Suppressor macrophage treated with lipopolysaccharide for 1 hour (primary cell): ENCODE measurements at regions not wholly inside any gene's neighbourhood (a gene's known extent, or its start where the extent isn't known, plus 50 kb on each side); places are given as distances from the start of the nearest gene placed in this dataset.

ENCODE experiments used
- DNase-seq, 3 donors: peaks; one replicate each; pipeline ENCODE4 v3.0.0-alpha.2; 2020 to 2022

DNA sequence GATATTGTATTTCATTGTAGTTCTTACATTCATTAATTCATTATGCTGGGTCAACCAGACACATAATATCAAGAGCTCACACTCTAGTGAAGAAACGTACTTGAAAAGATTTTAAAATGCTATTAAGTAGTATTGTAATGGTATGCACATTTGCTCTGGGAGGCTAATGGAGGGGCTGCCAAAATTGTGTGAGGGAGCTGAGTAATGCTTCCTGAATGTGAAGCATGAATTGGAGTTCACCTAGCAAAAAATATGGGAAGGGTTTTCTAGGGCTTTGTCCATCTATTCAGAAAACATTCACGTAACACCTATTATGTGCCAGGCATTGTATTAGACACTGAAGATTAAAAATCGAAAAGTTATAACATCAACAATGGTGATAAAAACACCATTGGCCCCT lies 403.8 kb upstream of the PDE3A start:
- no peak for DNase-seq

DNA sequence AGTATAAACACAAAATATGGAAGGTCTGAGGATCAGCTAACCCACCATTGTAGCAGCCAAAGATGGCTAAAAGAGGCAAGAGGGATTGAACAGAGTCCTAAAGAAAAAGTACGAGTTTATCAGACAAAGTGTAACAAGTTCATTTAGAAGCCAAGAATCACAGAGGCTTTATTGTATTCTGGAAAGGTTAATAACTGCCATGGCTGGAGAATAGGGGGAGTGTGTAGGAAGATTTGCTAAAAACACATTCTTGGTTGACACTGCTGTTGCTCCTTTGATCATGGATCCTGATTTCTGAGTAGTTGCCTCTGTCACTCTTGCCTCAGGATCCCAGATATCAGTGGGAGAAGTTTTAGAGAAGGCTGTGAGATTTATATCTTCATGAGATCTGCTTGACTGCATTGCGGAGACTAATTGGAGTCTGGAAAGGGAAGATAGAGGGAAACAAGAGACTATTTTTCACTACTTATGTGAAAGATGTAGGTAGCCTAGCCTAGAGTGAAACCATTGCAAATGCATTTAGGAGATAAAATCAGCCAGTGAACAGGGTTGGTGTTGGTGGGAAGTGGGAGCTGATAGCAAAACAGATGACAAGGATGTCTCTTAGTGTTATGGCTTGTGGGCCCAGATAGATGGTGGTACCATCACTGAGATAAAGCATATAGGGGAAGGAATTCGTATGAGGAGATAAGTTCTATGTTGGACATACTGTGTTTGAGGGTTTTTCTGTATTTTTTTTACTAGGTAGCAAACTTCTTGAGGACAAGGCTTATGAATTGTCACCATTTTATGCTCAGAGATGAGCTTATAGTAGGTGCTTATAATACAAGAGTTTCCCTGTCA lies 402.9 kb upstream of the PDE3A start:
- DNase-seq = no peak

DNA sequence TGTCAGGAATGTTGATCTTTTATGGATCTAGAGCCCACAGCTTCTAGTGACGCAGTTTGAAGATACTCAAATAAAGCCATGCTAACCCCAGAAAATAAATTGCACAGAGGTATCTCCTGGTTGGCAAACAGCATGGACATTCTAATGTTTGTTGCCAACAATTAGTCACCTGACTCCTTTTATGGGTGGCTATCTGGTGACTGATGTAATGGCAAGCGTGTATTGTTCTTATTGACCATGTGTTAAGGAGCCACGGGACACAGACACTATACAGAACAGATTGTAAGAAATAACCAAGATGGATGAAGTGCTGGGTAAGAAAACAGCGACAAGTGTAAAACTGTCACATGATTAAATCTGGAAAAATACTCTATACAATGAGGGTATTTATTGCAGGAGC lies 401.3 kb upstream of the PDE3A start:
- no peak for DNase-seq

DNA sequence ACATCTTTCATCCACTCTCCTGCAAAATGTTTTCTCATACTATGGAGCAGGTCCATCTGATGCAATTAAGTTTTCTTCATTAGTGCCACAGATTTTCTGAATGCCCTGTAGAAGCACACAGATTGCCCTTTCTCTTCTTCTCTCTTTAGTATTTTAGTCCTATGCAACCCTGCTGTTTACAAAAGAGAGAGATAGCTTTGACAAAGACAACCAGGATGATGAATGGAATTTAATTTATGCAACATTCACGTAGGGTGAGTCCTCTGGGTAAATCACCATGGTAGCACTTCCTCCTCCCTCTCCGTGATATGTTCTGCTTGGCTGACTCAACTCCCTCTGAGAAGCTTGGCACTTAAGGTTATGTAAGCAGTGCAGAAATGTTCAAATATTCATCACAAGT lies 400.9 kb upstream of the PDE3A start:
- DNase-seq = peak; percentile 75 to 90 (median 90)

DNA sequence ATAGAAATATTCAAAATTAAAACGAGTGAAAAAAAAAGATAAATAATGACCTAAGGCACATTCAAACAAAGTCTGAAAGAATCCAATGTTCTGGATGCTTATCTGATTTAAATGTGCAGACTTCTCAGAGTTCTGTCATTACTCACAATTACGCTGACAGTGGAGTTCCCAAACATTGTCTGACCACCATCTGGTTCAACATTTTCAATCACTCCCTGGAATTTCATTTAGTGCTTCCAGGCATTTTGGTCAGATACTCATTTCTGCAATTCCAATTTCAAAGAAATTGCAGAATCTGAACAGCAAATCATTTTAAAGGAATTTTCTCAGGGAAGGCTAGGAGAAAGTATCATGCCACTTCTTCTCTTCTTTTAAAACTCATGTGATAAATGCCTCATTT lies 398.2 kb upstream of the PDE3A start:
- no peak for DNase-seq

DNA sequence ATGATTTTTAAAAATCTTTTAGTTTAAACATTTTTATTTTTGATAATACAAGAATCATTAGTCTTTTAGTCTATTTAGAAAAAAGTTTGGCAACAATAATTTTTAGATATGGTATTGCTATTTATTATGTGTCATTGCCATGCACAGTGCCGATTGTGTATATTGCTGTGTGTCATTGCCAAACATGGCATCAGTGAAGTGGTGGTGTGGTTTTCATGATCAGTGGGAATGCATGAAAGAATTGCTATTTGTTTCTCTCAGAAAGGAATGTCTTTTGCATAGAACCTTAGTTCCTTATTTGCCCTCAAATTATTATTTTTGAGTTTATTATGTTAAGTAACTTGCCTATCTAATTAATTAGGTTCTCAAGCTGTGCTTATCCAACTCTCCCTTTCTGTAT lies 397.5 kb upstream of the PDE3A start:
- DNase-seq = no peak

DNA sequence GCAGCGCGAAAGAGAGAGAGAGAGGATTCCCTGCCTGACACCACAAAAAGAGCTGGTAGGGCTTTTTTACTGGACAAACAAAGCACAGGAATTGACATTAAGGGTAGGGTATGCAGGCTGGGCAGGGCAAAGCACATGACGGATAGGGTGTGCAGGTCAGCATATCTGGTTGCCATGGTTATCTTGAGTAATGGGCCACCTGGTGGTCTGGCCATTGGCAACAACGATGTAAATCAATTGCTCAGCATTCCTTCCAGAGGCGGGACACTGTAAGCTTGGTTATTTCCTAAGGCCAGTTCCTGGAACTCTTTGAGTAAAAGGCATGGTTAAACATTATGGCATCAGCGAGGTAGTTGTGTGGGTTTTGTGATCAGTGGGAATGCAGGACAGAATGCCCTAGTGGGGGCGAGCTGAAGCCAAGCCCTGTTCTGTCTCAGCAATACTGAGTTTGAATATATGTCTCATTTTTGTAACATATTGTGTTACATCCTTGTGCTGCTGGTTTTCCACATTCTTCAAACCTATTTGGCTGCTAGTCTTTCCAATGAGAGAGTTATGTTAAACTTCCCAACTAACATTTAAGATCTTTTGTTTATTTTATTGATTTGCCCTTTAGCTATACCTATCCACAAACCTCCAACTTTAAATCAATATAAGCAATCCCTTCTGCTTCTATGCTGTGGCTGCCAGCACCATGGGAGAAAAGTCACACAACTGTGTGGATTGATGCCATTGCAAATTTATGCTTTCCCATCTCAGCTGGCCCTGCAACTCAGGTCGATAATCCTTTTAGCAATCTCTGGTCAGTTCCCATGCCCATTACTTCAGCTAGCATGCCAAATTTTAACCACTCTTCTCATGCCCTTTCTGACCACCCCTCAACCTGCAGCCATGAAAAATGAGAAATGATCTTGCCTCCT lies 396.7 kb upstream of the PDE3A start:
- DNase-seq = no peak

DNA sequence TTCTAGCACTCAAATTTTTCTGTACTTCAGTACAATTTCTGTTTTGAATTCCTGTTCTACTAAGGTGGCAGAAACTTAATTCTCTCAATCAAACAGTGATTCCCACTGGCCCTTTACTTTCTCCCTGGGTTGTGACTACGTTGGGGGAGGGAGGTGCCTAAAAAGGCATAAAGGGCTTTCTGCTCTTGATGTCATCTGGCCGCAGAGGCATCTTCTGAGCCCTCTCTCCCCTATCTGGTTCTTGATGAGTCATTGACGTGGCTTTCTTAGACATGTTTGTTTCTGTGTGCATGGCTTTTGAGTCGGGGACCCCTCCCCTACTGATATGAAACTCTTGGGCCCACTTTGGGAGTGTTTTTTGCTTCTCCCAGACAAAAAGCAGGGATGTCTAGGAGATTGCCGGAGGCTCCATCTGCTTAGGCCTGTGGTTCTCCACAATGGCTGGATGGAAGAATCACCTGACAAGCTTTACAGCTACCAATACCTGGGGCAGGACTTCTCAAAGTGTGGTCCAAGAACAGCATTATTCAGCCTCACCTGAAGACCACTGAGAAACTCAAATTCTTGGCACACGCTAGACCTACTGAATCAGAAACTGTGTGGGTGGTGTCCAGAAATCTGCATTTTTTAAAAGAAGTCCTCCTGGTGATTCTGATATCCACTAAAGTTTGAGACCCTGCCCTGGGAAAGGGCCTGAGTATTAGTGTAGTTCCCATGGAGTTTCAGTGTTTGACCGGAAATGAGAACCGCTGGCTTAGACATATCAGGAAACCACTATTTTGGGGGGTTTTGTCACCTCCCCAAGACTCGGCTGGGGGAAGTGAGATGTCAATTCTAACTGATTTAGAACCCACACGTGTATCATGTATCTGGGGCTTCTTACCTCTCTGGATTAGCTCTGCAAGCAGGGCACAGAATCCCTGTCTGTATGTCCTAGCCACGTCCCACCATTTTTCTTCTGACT lies 395.7 kb upstream of the PDE3A start:
- DNase-seq = peak in 1 of 3 donors; percentile 17

DNA sequence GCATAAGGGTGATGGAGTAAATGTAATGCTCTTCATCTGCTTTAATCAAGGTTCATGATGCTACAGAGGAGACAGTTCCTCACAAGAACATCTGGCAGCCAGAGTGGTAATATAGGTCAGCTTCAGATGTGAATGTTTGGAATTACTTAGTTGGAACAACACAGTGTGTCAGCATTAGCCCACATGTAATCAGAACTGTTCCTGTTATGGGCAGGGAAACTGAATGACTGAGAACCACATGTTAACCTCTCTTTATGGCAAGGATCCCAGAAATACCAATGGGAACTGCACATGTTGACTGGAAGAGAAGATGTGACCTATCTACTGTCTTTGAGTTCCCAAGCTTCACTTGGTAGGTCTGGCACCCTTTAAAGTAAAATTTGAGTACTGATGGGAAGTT lies 390.1 kb upstream of the PDE3A start:
- DNase-seq = peak in 2 of 3 donors; percentile 6 to 52

DNA sequence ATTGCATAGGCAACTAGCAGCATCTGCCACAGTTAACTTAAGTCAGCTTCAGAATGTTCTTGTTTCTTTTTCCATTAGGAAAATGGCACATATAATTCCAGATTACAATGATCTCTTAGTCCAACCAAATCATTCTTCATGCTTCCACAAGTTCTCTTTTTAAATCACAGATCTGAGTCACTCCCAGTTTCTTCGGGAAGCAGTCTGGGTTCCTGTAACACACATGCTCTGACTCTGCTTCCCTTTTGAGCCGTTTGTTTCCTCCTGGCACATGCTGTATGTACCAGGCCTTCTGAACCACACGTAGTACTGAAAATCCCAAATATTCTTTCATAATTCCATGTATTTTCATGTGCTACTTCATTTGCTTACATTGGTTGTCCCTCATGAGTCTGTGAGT lies 388.8 kb upstream of the PDE3A start:
- peak; percentile 66 to 85 (median 75) for DNase-seq

DNA sequence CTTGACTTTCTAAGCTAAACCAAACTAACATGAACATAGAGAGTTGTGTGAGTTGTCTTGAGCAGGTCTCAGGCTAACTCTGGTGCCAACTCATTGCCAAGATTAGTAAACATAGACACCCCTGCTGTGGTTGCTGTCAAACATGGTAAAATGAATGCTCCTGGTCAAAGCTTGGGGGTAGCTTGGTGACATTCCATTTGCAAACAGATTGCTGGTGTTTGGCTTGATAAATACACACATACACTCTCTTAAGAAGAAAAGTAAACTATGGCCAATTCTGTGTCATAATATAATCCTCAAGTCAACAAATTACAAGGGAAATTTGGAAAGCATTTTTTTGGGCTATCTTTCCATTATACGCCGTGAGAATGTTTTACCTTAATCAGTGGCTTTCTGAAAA lies 386.4 kb upstream of the PDE3A start:
- DNase-seq = no peak

DNA sequence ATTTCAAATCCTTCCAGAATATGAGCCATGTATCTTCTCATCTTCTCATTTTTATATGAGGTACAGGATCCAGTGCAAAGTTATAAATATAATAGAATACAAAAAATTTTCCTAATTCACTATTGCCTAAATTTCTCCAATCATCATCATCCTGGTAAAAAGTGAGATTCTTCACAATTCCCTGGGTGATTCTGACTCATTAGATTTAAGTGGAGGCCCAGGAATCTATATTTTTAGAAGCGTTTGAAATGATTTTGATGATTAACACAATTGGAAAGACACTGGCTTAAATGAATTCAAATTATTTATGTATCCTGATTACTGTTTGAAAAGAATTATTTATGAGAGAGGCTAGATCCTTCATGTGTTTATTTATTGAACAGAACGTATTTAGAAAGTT lies 380.3 kb upstream of the PDE3A start:
- no peak for DNase-seq

DNA sequence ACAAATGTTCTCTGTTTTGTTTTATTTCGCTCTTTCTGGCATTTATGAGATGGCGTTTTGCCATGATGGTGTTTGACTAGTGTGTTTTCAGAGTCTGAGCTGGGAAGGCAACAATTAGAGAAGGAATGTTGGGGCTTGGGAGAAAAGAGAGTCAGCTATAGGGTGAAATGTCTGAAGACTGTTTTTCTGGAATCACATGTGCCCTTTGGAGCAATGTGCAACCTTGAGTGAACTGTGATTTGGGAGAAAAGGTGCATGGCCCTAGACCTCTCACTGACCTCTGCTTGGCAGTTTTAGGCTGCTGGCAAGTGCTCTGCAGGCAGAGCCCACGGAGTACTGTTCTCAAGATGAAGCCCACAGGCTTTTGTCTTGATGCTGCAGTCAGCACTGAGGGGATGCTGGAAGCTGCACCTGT lies 379.9 kb upstream of the PDE3A start:
- no peak for DNase-seq

DNA sequence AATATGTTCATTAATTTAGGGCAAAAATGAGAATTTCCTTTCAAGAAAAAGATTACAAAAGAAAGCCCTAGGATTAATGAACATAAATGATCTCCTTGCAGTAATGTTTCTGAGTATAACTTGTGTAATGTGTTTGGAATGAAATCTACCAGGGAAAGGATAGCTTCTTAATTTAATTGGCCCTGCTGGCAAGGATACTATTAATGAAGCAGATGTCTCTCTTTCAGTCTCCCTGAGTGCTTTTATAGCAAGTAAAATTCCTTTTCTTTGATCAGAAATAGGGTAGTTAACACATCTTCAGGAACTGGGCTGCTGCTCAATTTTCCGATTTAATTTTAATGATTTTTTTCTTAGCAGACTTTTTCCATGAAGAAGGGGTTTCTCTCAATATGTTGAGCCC lies 379.4 kb upstream of the PDE3A start:
- no peak for DNase-seq

DNA sequence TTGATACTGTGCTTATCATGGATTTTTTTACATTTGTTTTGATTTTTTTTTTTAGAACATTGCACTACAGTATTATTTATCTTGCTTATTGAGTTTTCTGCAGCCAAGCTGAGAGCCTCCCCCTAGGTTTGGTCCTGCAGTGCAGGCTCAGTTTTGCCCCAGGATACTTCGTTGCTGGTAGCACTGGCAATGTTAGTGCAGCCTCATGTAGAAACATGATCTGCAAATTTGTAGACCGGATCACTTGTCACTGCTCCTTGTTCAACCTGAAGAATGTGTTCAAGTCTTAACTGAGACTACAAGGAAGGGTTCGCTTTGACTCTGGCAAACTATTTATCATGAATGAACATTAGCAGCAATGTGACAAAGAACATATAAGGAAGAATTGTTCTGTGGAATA lies 377.2 kb upstream of the PDE3A start:
- DNase-seq = no peak

DNA sequence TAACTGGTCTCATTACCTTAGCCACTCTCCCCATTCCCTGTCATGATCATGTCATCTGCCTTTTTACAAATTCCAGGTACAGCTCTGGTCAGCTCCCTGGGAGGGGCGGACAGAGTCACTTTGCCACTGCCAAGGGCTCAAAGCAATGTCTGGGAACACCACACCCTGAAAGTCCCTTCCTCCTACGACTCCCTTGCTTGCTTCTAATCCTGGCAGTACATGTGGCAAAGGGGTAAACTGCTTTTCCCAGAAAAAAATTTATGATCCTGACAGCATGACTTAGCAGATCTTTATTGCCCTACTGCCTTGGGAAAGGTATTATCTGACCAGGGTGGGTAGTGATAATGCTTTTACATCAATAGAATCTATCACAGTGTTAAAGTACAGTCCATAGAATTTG lies 376.0 kb upstream of the PDE3A start:
- no peak for DNase-seq

DNA sequence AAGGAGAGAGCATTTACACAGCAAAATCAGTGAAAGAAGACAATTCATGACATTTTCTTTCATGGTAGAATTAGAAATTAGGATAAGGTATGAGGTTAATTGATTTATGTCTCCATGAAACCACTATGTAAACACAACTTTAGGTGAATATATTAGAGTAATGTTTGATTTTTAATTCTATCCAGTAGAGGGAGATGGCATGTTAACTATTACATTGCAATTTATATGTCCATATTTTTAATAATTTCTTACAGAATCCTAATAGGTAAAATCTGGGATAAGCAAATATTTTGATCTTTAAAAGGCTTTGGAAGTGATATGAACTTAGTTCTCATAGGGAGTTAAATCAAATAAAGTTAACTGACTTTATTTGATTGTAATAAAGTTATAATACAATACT lies 373.4 kb upstream of the PDE3A start:
- DNase-seq = no peak

DNA sequence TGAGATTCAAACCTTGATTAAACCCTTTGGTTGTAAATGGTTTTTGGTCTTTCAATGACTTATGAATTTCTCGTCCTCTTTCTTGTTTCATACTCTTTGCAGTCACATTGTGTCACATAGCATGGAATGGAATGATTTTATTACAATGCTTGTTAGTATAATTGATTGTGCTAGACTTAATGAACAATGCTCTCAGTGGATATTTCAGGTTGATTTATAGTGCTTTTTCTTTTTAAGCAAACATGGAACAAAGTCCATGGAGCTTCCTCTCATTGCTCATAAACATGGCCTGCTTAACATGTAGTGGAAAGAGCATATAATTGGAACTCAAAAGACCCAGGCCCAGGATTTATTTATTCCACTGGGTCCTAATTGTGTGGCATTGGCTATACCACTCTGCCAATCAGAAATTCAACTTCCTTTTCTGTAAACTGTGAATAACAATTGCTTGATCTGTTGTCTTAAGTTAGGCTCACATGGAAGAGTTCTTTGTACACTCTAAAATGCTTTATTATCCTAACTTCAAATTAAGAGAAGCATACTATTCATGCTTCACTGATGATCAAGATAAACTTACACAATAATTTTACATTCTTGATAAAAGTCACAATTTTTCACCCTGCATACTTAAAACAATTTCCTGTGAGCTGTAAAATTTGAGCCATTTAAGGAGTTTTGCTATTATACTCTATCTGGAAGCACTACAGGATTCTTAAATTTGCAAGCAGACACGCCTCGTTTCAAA lies 370.5 kb upstream of the PDE3A start:
- DNase-seq = no peak

DNA sequence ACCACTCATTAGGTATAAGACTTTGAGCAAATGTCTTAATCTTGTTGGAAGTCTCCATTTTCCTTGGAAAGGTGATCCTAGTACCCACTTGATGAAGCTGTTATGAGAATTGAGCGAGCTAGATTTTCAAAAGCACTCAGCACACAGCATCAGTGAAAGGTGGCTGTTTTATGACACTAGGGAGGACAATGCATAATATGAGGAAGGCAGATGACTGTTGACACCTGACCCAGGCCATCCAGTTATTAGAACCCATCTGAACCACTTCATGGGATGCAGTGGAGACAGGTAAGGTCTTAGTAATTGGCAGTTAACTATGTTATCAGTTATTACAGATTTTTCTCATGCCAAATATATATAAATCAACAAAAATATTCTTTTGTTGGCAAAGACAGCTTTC lies 369.9 kb upstream of the PDE3A start:
- DNase-seq = no peak

DNA sequence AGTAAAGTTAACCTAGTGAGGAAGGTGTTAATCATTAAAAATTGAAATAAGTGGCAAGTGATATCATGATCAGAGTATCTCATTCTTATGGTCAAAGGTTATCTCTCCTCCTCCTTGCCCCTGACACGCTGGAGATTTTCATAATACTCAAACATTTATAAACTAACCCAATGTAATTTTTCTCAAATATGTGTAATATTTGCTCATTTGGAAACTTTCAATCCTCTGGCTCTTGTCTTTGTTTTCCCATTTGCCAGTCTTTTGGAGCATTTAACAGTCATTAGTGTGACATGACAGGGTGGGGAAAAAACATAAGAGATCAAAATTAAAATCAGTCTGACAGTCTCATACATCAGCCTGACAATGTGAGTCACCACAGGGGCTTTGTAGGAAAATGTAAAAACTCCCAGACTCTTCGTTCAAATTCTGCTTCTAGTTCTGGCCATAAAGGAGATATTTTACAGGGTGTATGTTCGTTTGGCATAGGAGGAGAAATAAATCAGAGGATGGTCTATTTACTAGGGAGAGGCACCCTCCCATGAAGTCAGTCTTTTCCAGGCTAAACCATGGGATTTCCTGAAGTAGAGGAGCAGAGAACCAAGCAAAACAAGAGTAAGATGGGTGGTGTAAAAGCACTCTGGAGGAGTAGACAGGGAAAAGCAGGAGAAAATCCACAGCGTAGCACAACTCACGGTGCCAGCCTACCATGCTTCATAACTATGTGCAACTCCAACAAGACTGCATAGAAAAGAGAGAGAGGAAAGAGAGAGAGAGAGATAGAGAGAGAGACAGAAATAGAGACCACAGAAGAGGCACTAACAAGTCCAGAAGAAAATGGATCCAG lies 369.2 kb upstream of the PDE3A start:
- no peak for DNase-seq

DNA sequence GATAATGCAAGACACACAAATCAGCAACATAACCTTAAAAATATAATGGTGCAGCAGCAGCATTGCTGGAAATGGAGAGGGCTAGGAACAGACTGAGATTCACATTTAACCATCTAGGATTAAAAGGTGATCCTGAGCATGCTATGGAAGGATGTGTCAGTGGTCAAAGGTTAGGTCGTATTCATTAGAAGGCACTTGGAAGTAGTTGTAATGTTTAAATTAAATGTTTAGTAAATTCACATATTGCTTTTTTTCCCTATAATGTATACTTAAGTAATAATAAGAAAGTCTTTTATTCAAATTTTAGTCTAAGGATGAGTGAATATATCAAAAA lies 368.6 kb upstream of the PDE3A start:
- no peak for DNase-seq
